NCI-H82 treated with DMSO at 0.1 percent for 48 hours (cell line): ENCODE measurements at regions not wholly inside any gene's neighbourhood (a gene's known extent, or its start where the extent isn't known, plus 50 kb on each side); places are given as distances from the start of the nearest gene placed in this dataset.

Experiments used
- DNase-seq: peaks from one replicate; lab custom pipeline; 2025; ENCODE audit not compliant: unreplicated experiment; lab: John Stamatoyannopoulos, UW

DNA sequence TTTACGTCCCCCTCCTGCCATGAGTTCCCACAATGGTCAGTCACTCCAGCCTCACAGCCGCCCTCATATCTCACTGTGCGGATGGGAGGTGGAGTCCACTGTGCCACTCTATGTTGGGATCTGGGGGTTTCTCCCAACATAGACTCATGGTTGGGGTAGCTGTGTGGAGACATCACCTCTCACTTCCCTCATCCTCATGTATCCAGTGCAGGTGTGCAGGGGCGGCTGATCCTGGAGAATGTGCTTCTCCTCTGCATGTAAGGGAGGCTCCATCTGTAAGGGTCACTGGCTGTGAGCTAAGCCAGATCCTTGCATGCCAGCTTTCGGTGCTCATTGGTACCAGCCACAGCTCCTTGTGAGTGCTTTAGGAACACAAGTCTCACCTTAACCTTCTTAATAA is 400.8 kb downstream of the CDH26 start:
- DNase-seq = no peak

DNA sequence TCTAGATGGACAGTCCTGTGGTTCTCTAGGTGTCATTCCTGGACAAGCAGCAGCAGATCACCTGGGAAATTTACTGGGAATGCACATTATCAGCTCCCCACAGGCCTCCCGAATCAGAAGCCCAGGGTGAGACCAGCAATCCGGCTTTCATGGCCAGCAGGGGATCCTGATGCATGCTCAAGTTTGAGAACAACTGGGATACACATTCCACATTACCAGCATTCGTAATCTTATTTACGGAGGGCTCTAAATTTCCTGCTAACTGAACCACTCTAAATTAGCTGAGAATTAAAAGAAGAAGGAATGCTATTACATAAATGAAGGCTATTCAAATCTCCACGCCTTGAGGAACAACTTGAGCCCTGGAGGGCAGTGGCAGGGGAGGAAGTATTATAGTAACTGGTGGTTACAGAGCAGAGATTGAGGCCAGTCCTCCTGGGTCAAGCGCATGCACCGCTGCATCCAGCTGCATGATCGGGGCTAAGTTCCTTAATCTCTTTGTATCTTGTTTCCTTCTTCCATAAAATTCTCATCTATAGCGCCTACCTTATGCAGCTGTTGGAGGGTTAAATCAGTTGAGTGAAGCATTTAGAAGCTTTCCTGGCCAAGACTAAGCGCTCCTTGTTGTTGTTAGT is 403.7 kb downstream of the CDH26 start:
- no peak for DNase-seq

DNA sequence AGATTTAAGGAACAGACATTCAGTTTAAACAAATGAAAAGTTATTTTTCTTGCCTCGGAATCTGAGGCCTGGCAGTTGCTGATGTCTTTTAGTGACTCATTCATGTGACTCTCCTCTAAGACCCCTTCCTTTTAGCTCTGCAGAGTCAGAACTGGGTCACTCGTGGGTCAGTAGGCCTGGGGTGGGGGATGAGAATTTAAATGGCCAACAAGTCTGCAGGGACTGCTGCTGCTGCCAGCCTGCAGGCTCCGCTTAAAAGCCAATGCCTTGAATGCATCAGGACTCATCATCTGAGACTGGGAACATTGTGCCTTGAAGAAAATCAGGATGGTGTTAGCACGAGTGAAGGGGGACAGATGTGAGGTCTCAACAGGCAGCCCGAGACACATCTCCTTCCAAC is 404.3 kb downstream of the CDH26 start:
- DNase-seq = no peak

DNA sequence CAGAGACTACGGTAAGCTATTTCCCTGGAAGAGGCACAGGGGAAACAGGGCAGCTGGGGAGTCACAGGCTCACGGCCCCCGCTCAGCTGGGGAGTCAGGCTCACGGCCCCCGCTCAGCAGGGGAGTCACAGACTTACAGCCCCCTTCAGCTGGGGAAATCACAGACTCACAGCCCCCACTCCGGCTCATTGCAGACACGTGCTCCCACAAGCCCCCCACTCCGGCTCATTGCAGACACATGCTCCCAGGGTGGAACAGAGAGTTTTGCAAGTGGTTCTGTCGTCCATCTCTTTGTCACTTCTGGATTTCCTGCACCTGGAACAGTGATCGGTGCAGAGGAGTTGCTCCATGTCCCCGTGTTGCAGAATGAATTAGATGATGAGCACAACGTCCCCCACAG is 405.5 kb downstream of the CDH26 start:
- DNase-seq = no peak

DNA sequence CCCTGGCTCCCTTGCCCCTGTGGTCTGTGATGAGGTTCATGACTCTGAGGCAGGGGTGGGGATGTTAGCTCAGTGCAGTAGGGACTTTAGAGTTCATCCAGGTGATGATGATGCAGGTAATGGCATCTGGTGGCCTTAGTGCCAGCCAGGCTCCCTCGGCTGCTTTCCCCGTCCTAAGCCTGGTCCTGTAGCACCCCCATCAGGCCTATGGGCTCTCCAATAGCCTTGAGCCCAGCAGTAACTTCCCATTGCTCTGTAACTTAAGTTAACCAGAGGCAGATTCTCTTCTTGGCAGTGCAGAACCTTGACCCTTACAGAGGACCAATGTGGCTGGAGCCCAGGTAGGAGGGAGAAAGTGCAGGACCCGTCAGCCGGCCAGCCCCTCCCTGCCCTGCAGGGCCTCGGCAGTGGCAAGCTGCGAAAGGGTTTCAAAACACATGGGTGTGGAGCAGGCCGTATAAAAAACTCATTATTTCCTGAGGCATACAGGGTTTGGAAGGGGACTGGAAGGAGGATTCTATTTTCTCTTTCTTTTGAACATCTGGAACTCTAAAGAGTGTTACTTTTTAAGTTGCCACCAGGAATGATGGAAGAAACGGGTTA is 406.9 kb downstream of the CDH26 start:
- no peak for DNase-seq

DNA sequence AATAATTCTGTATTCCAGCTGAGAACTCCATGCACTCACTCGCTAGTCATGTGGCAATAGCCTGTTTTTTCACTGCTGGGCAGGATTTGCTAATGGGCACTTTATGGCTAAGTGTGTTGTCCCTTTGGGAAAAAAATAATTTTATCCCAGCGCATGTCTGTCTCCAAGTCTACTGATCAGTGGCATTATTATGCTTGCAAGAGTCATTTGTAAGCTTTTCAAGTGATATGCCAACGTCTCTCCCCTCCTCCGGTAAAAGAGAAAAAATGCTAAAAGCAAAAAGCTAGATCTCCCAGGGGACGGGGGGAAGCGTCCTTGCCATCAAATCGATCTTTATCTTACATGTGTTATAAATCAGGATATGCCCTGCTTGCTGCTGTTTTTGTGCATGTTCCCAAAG is 407.7 kb downstream of the CDH26 start:
- DNase-seq = no peak

DNA sequence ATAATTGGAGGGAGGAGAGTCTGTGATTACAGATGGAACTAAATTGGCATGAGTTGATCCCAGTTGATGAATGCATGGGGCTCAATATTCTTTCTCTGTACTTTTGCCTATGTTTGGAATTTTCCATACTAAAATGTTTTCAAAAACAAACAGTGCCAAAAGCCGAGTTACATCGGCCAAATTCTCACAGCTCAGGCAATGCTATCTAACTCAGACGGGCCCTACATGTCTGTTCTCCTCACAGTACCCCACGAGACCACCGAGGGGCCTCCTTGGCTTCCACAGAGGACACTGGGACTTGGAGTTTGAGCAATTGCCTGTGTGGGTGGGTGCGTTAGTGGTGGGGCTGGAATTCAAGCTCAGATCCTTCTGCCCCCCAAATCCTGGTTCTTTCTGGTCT is 413.2 kb downstream of the CDH26 start:
- no peak for DNase-seq

DNA sequence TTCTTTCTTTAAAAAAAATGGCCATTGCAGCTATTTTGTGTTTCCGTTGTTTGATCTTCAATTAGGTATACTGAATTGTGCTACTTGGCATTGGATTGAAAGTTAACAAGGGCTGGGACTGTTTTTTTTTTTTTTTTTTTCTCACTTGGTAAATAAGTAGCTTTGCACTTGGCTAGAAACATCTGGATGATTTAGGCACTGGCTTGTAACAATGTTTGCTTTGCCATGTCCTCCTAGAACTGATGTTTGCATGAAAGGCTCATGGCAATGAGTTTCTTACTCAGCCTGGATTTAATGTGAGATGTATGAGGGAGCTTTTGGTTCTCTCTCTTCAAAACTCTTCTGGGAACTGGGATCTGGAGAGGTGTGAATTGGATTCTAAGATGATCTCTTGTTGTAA is 414.1 kb downstream of the CDH26 start:
- no peak for DNase-seq

DNA sequence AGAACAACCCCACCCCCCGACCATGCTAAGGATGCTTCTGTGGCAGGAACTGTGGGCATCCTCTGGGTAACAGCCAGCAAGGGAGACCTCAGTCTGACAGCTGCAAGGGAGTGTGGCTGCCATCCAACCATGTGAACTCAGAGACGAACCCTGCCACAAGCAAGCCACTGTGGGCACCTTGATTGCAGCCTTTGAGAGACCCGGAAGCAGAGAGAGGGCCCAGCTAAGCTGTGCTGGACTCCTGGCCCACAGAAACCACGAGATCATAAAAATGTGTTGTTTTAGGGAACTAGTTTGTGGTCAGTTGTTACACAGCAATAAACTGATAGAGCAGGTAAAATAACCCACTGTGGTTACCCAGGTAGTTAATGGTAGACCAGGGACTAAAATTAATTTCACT is 414.6 kb downstream of the CDH26 start:
- DNase-seq = no peak

DNA sequence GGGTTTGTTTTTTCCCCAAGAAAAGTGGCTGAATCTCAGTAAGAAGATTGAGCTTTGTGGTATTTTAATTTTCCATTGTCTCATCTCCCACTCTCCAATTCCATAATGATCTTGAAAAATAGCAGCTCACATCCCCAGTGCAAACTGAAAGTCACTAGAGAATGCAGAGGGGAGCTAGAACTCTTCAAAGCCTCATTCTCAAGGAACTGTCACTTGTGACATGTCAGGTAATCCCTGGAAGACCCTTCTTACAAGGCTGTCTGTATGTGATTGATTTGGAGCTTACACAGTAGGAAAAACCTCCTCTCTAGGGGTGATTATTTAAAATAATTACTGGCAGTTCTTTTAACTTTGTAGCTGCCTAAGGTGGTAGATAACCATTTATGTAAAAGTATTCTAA is 420.4 kb downstream of the CDH26 start:
- DNase-seq = no peak

DNA sequence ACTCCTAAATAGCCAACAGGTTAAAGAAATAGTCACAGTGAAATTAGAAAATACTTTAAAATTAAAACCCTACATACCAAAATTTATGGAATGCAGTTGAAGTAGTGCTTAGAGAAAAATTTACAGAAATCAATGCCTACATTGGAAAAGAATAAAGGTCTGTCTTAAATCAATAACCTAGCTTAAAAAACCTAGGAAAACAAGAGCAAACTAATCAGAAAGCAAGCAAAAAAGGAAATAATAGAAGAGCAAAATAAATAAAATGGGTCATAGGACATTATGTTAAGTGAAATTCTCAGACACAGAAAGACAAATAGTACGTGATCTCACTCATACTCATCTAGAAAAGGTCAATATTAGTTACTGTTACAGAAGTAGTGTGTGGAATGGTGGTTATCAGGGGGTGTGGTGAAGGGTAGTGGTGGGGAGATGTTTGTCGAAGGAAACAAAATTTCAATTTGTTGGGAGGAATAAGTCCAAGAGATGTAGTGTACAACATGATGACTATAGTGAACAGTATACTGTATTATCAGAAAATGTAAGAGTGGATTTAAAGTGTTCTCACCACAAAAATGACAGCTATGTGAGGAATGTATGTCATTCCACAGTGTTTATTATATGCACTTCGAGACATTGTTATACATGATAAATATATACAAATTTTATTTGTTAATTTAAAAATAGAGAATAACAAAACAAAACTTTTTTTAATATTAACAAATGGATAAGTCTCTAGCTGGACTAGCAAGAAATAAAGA is 423.6 kb downstream of the CDH26 start:
- no peak for DNase-seq

DNA sequence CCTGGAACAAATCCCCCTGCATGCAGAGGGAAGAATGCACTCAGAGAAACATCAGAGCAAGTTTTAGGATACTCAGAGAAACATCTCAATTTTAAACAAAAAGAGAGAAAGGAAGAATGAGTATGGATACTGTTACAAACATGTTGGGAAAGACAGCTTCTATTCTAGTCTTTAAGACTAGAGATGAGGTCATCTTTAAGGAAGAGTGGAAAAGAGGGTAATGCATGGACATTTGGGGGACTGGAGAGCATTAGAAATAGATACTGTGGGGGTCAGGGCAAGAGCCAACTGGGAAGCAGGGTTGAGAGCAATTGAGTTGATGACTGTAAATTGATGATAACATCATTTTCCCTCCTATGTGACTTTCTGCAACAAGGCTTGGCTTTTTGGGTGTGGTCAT is 431.2 kb downstream of the CDH26 start:
- no peak for DNase-seq

DNA sequence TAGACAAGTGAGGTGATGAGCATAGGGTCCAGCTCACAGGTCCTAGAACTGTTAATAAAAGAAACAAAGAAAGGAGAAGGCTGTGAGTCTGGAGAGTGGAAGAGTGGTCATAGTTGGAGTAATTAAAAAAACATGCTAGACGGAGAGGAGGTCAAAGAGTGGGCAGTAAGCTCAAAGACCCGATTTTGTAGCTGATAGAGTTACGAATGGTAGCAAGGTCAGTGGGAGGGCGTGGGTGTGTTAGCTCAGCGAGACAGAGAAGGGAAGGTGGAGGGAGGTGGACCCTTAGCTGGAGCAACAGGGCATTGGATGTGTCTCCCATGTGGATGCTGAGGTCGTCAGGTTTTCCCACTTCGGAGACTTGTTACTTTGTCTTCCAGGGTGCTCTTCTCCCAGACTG is 431.7 kb downstream of the CDH26 start:
- DNase-seq = no peak

DNA sequence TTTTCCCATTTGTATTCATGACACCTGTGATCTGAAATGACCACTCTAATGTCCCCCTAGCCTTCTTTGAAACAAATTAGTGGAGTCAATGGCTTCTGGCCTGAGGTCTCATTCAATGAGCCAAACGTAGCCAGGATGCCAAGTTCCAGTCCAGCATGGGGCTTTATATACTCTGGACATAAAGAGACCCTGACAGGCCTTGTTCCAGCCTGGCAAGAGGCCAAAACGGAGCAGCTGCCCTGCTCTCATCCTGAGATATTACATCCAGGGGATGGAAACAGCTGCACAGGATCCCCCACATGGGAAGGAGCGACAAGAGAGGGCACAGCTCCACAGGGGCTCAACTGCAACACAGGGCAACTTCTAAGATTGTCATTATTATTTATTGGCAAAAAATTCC is 437.8 kb downstream of the CDH26 start:
- DNase-seq = no peak

DNA sequence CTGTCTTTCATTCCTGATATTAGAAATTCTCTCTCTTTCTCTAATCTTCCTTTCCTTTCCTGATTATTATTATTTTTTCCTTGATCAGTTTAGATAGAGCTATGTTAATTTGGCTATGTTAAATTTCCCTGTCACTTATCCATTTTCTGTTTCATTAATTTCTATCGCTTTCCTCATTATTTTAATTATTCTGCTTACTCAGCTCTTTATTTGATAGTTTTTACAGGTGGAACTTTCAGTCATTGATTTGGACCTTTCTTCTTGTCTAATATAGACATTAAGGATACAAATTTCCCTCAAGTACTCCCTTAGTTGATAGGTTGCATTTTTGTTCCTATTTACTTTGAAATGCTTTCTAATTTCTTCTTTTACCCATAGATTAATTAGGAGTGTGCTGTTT is 442.3 kb downstream of the CDH26 start:
- DNase-seq = no peak

DNA sequence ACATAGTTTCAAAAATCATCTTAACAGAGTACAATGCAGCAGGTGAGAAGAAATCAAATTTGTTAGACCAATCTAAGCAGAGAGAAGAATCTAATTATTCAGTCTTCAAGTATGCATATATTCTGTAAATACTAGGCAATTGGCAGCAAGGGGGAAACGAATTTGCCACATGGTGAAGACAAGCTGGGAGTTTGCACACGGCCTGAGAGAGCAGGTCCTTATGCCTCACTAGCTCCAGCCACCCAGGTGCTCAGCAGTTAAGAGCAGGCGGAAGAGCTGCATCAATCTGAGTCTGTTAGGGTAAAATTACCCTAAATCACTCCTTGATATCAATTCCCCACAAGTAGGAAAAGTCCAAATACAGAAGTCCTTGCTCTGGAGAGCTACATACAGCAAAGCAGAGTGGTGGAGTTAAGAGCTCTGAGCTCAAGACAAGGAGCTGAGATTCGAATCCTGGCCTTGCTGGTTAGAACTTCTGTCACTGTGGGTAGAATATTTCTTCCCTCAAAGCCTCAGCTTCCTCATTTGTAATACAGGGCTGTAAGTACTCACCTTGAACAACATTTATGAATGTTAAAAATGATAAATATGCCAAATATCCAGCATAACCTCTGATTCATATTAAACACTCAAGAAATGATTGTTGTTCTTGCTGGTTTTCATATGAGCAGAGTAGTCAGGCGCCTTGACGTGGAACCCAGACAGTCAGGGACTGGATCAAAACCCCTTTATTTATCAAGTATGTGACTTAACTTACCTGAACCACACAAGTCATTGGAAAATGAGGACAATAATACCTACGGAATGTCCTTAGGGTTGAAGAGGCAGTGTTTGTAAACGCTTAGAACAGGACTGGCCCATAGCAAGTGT is 444.2 kb downstream of the CDH26 start:
- no peak for DNase-seq

DNA sequence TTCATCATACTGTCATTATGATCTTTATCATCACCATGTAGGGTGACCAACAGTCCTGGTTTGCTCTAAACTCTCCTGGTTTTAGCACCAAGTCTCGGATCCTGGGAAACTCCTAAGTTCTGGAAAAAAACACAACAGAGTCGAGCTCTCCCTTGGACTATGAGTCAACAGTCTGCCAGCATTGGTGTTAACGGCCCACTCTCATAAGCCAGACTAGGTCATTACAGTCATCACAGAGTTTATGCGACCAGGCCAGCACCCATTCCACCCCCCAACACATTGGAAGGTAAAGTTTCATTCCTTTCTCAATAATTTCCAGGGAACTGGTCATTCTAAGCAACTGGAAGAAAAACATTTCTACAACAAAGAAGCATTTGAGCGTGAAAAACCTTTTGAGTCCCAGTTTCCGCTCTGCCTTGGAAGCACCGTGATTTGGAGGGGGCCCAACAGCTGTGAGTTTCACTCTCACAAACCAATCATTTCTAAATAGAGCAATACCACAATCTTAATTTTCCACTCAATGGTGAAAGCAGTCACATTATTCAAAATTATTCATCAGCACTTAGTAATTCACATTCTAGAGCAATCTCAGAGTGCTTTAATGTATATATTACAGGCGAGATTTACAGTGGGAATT is 445.0 kb downstream of the CDH26 start:
- no peak for DNase-seq

DNA sequence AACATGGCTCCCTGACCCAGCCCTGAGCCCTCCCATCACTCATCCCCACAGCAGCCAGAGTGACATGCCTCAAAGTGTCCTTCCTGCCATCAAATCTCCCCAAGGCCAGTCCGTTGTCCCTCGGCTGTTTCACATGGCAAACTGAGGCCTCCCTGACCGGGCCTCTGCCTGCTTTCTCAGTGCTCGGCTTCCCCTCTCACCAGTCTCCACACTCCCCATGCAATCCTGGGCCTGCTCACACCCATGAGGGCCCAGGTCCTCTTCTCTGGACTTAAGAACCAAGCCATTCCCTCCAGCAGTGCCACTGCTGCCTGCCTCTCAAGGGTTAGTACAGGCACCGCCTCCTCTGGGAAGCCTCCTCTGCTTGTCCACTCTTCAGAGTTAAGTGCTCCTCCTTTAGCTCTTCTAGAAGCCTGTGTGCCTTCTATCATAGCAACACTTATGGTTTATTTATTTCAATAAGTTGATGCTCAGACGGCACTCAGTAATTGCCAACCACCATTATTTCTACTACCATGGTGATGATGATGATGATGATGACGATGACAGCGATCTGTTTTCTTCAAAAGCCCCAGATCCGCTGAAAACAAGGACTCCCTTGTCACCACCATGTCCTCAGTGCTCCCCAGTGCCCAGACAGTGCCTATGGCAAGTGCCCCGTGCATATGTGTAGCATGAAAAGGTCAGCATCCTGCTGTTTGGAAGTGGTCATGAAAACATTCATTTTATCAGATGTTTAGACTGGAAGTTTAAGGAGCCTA is 449.0 kb downstream of the CDH26 start:
- DNase-seq = no peak

DNA sequence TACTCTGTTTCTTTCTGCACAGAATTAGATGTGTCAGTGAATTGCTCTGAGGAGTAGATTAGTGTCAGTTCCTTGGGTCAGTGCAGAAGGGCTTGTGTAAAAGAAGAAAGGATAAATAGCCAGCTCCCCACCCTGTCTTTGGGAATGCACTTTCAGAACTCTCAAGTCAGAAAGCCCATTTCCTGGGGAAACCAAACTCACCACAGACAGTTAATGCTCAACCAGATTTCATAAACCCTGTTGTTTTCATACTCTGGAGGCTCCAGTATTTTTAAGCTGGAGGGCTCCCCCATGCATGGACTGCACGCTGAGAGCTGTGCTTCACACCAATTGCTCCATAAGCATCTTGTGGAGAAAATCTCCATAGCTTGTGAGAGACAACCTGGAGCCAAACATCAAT is 449.7 kb downstream of the CDH26 start:
- DNase-seq = no peak

DNA sequence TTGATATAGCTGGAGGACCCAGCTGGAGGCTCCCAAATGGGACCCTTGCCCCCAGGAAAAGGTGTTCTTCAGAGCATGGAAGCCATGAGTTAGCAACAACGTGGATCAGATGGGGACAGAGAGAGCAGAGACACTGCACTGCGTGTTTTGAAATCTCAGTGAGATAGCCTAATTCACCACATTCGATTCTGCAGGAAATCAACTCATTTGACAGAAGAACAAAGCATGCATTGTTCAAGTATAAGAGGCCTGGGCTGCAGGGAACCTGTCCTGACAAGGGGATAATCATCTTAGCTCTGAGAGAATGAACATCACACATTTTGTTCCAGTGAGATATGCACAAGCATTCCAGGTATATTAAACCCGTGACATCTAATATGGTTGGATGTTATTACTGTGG is 450.2 kb downstream of the CDH26 start:
- DNase-seq = no peak
